ENCODE measurements at regions not wholly inside any gene's neighbourhood (a gene's known extent, or its start where the extent isn't known, plus 50 kb on each side); places are given as distances from the start of the nearest gene placed in this dataset.

GRCh38 chr13:108156749-108157148 lies 58.6 kb downstream of the LIG4 start:
- no peaks in the 10 kb centered on the region for H3K9me3 Mint-ChIP-seq
- no peaks in the 10 kb centered on the region for H3K36me3 Mint-ChIP-seq
- DNase-seq = no peak
- no peak overlapping the region for H3K27ac Mint-ChIP-seq
- H3K4me3 Mint-ChIP-seq = no peak overlapping the region
- ATAC-seq = no peak
- H3K4me1 Mint-ChIP-seq = no peaks in the 10 kb centered on the region
- POLR2A ChIA-PET = no interaction called here
- peaks cover 2 to 16% (median 8%) of the 10 kb centered on the region in 5 donors for H3K27me3 Mint-ChIP-seq

- POLR2A ChIA-PET = interaction anchor here (0.6 kb wide), 1 partner anchor 70 kb away, joined by 4 read pairs; no protein-coding TSS in a partner anchor
- Mint-ChIP-seq H3K36me3 (no peaks in the 10 kb centered on the region), H3K4me3 (no peak overlapping the region), H3K27me3 (peaks cover 3 to 18% (median 8%) of the 10 kb centered on the region in 5 donors), H3K9me3 (peaks cover 0 to 2% (median 0%) of the 10 kb centered on the region in 9 donors), H3K4me1 (no peaks in the 10 kb centered on the region), H3K27ac (no peak overlapping the region)
- peak in 1 of 2 donors; percentile 32 for ATAC-seq
- DNase-seq = peak; percentile 29 to 68 (median 52)
Measured at GRCh38 chr13:108155185-108156106, 59.9 kb downstream of the LIG4 start.

DNA sequence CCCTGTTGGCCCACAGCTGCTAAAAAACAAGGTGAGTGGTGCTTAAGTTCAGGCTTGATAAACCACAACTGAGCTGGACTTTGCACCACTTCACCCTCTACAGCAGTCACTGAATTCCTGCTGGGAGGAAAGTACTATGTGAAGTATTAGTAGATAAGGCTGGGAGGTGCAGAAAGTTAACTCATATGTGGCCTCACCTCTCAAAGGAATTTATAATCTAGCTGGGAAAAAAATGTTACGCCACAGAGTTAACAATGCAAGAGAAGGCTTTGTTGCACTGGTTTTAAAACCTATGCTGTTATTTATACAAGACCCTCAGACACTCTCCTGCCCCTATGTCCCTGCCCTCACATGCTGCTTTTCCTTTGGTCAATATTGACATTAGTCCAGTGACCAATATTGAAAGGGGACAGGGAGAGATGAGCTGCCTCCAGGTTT lies 60.9 kb downstream of the LIG4 start:
- POLR2A ChIA-PET = no interaction called here
- Mint-ChIP-seq H3K27ac (no peak overlapping the region), H3K4me1 (no peaks in the 10 kb centered on the region), H3K4me3 (no peak overlapping the region), H3K27me3 (peaks cover 3 to 21% (median 8%) of the 10 kb centered on the region in 5 donors), H3K9me3 (peaks cover 0 to 2% (median 0%) of the 10 kb centered on the region in 9 donors), H3K36me3 (no peaks in the 10 kb centered on the region)
- no peak for ATAC-seq
- DNase-seq = no peak

DNA sequence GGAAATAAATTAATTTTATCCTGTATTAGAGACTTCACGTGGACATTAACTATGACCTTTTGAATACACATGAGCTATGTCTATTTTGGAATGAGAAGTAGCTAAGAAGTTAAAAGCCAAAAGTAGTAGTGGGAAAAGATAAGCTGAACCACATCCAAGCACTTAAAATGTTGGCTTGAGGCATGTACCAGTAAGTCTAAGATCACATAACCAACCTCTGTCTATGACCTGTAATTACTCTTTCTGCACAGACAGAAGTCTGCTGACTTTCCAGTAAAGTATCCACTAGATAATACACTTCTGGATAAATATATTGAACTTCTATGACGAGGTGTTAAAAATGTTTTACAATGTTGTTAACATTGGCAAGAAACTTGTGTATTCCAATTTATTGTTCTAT lies 68.7 kb downstream of the LIG4 start:
- Mint-ChIP-seq H3K9me3 (peaks cover 0 to 10% (median 0%) of the 10 kb centered on the region in 9 donors), H3K27ac (no peak overlapping the region), H3K36me3 (no peaks in the 10 kb centered on the region), H3K4me1 (peaks cover 0 to 2% (median 0%) of the 10 kb centered on the region in 4 donors), H3K27me3 (peaks cover 5 to 23% (median 12%) of the 10 kb centered on the region in 5 donors), H3K4me3 (no peak overlapping the region)
- no peak for DNase-seq
- POLR2A ChIA-PET = no interaction called here
- ATAC-seq = no peak

DNA sequence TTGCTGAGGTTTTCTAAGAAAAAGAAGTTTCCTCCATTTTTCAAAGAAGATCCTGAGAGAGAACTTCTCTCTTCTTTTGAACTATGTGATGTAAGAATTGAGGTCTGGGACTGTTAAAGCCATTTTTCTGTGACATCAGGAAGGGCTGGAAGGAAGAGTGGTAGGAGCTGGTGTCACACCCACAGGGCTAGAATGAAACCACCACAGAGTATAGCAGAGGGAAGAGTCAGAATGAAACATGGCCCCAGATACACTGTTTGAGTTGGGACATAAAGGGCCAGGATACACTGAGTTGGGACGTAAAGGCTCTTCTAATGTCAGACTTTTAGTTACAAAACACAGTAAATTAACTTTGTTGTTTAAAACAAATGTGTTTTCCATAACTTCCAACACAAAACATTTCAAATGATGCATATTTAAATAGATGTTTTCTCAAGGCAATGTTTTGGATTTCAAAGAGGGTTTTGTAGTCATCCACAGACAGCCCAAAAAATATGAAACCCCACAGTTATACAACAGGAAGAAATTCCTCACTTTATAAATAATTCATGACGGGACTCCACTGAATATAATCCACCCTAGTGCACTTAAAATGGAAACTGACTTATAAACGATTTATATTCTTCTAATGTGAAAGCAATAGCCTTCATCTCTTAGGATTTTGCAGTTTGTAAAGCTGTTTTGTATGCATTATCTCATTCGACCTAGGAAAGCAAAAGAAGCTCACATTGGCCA lies 72.5 kb downstream of the LIG4 start:
- H3K9me3 Mint-ChIP-seq = peaks cover 0 to 6% (median 0%) of the 10 kb centered on the region in 9 donors
- no peak overlapping the region for H3K4me3 Mint-ChIP-seq
- peaks cover 3 to 23% (median 12%) of the 10 kb centered on the region in 5 donors for H3K27me3 Mint-ChIP-seq
- H3K4me1 Mint-ChIP-seq = peaks cover 0 to 2% (median 0%) of the 10 kb centered on the region in 4 donors
- ATAC-seq = no peak
- POLR2A ChIA-PET = no interaction called here
- no peak overlapping the region for H3K27ac Mint-ChIP-seq
- H3K36me3 Mint-ChIP-seq = no peaks in the 10 kb centered on the region
- no peak for DNase-seq

DNA sequence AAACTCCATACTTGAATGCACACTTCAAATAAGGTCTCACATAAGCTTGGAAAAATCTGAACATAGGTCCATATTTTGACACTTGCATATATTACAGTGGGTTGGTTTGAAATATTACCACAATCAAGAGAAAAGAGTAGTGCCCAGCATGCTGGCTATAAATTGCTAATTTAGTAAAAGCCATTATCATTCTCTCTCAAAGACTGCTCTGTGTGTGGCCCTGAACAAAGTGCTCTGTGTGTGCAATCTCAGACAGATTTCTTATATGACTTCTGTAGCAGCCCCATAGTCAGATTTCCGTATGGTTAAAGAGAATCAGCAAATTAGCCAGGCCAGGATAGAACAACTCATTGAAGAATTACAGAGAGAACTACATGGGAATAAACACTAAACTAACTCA lies 78.2 kb downstream of the LIG4 start:
- peaks cover 2 to 22% (median 9%) of the 10 kb centered on the region in 5 donors for H3K27me3 Mint-ChIP-seq
- no peak overlapping the region for H3K4me3 Mint-ChIP-seq
- no peaks in the 10 kb centered on the region for H3K4me1 Mint-ChIP-seq
- no peaks in the 10 kb centered on the region for H3K9me3 Mint-ChIP-seq
- no peak overlapping the region for H3K27ac Mint-ChIP-seq
- POLR2A ChIA-PET = no interaction called here
- ATAC-seq (no peak), DNase-seq (no peak)
- no peaks in the 10 kb centered on the region for H3K36me3 Mint-ChIP-seq

- ATAC-seq (no peak), DNase-seq (no peak)
- Mint-ChIP-seq H3K9me3 (no peaks in the 10 kb centered on the region), H3K4me1 (no peaks in the 10 kb centered on the region), H3K27ac (no peak overlapping the region), H3K4me3 (no peak overlapping the region), H3K27me3 (peaks cover 0 to 5% (median 2%) of the 10 kb centered on the region in 5 donors), H3K36me3 (no peaks in the 10 kb centered on the region)
- POLR2A ChIA-PET = no interaction called here
Measured at GRCh38 chr13:108127406-108127805, 87.9 kb downstream of the LIG4 start.

DNA sequence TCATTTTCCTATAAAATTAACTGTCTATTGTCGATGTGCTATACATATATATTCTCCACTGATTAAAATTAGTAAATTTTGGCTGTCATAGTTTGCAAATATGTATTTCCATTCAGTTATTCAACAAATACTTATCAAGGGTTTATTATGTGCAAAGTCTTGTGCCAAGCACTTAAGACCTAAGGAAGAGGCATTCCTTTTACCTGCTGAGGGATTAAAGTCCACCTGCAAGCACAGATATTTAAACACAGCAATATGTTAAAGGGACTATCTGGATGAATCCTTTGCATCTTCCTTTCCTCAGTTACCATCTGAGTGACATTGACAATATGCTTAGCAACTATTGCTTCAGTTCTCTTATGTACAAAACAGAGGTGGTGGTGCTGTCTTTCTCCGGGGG lies 89.3 kb downstream of the LIG4 start:
- Mint-ChIP-seq H3K9me3 (peaks cover 0 to 2% (median 0%) of the 10 kb centered on the region in 9 donors), H3K36me3 (no peaks in the 10 kb centered on the region), H3K4me1 (no peaks in the 10 kb centered on the region), H3K4me3 (no peak overlapping the region), H3K27ac (no peak overlapping the region), H3K27me3 (peaks cover 2 to 8% (median 3%) of the 10 kb centered on the region in 5 donors)
- no peak for DNase-seq
- POLR2A ChIA-PET = no interaction called here
- ATAC-seq = no peak

GRCh38 chr13:108121406-108121805 lies 93.9 kb downstream of the LIG4 start:
- Mint-ChIP-seq H3K9me3 (peaks cover 0 to 8% (median 0%) of the 10 kb centered on the region in 9 donors), H3K36me3 (no peaks in the 10 kb centered on the region), H3K27ac (no peak overlapping the region), H3K4me3 (no peak overlapping the region), H3K4me1 (peaks cover 0 to 1% (median 0%) of the 10 kb centered on the region in 4 donors), H3K27me3 (peaks cover 0 to 13% (median 4%) of the 10 kb centered on the region in 5 donors)
- POLR2A ChIA-PET = no interaction called here
- no peak for ATAC-seq
- no peak for DNase-seq

- Mint-ChIP-seq H3K36me3 (no peaks in the 10 kb centered on the region), H3K27me3 (peaks cover 0 to 13% (median 4%) of the 10 kb centered on the region in 5 donors), H3K27ac (no peak overlapping the region), H3K9me3 (peaks cover 0 to 8% (median 0%) of the 10 kb centered on the region in 9 donors), H3K4me1 (peaks cover 0 to 1% (median 0%) of the 10 kb centered on the region in 4 donors), H3K4me3 (no peak overlapping the region)
- no peak for DNase-seq
- POLR2A ChIA-PET = no interaction called here
- no peak for ATAC-seq
Measured at GRCh38 chr13:108120856-108121255, 94.5 kb downstream of the LIG4 start.

- no peak overlapping the region for H3K27ac Mint-ChIP-seq
- ATAC-seq (no peak), DNase-seq (no peak)
- H3K27me3 Mint-ChIP-seq = peaks cover 0 to 13% (median 4%) of the 10 kb centered on the region in 5 donors
- H3K4me3 Mint-ChIP-seq = no peak overlapping the region
- peaks cover 0 to 10% (median 0%) of the 10 kb centered on the region in 9 donors for H3K9me3 Mint-ChIP-seq
- no peaks in the 10 kb centered on the region for H3K36me3 Mint-ChIP-seq
- peaks cover 0 to 1% (median 0%) of the 10 kb centered on the region in 4 donors for H3K4me1 Mint-ChIP-seq
- POLR2A ChIA-PET = no interaction called here
Measured at GRCh38 chr13:108120302-108120701, 95.0 kb downstream of the LIG4 start.

DNA sequence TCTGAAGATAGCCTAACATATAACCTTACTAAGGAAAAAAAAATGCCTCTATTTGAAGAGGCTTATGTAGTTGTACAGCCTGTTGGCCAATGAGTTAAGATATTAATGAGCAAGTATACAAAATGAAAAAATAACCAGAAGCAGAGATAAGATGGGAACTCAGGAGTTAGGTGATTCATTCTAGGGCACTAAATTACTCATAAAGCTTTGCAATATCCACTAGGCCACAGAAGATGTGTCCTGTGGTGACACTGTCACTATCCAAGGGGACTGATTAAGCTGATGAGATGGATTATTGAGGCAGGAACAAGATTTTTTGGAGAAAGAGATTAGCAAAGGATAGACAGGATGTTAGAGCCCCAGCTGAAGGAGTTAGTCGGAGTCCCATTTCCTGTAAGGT lies 99.6 kb downstream of the LIG4 start:
- peaks cover 0 to 9% (median 0%) of the 10 kb centered on the region in 9 donors for H3K9me3 Mint-ChIP-seq
- H3K4me3 Mint-ChIP-seq = no peak overlapping the region
- H3K27me3 Mint-ChIP-seq = peaks cover 0 to 7% (median 3%) of the 10 kb centered on the region in 5 donors
- POLR2A ChIA-PET = no interaction called here
- H3K27ac Mint-ChIP-seq = no peak overlapping the region
- ATAC-seq (no peak), DNase-seq (no peak)
- H3K4me1 Mint-ChIP-seq = peaks cover 0 to 1% (median 0%) of the 10 kb centered on the region in 4 donors
- H3K36me3 Mint-ChIP-seq = no peaks in the 10 kb centered on the region

DNA sequence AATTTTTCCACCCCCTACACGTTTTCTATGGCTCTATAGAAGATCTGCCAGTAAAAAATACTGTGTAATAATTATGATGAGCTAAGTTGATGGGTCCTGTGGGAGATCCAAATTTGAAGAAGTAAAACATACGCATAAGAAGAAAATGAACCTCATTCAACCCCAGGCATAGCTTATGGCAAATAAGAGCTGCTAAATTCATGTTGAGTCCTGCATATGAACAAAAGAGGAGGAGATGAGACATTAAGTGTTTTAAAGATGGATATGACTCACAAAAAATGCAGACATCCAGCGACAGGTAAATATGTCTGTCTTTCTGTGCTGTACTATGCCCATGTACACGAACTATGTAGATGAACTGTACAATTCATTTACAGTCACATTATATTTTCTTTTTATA lies 101.9 kb downstream of the LIG4 start:
- DNase-seq = no peak
- Mint-ChIP-seq H3K27ac (no peak overlapping the region), H3K4me1 (no peaks in the 10 kb centered on the region), H3K36me3 (no peaks in the 10 kb centered on the region), H3K9me3 (peaks cover 0 to 6% (median 0%) of the 10 kb centered on the region in 9 donors), H3K4me3 (no peak overlapping the region), H3K27me3 (no peaks in the 10 kb centered on the region)
- POLR2A ChIA-PET = no interaction called here
- ATAC-seq = no peak

All from naive thymus-derived CD8-positive, alpha-beta T cell (primary cell).